Uterus (tissue), 3 donors: ENCODE measurements at regions not wholly inside any gene's neighbourhood (a gene's known extent, or its start where the extent isn't known, plus 50 kb on each side); places are given as distances from the start of the nearest gene placed in this dataset.

Experiments
- DNase-seq, 2 donors: peaks; one replicate each; pipeline ENCODE4 v3.0.0-alpha.2; 2019 to 2020
- H3K27ac ChIP-seq, 2 donors: fragments of 200-600 bp; sonication (generic); 1 replicate in 1 of 2; 2 replicates in 1 of 2; pipeline ENCODE4 v1.5.1; 2016 to 2018
- H3K27me3 ChIP-seq, 2 donors: fragments of 200-600 bp; sonication (generic); one replicate each; pipeline ENCODE4 v1.5.1; 2018 to 2019; ENCODE audit warnings: control low read depth in 1 of 2
- H3K36me3 ChIP-seq, 2 donors: fragments of 200-600 bp; sonication (generic); one replicate each; pipeline ENCODE4 v1.5.1; 2019; ENCODE audit warnings: control low read depth in 1 of 2
- H3K4me1 ChIP-seq, 2 donors: fragments of 200-600 bp; sonication (generic); one replicate each; pipeline ENCODE4 v1.5.1; 2018 to 2019; ENCODE audit warnings: control low read depth in 1 of 2
- H3K4me3 ChIP-seq, 2 donors: fragments of 200-600 bp; sonication (generic); 1 replicate in 1 of 2; 2 replicates in 1 of 2; pipeline ENCODE4 v1.5.1; 2018 to 2019; ENCODE audit warnings: mild to moderate bottlenecking in 1 of 2
- H3K9me3 ChIP-seq, 2 donors: fragments of 200-600 bp; sonication (generic); one replicate each; pipeline ENCODE4 v1.5.1; 2019; ENCODE audit warnings: control low read depth in 1 of 2
- CTCF ChIP-seq, 4 experiments: fragments of 200-600 bp in 2 of 4; fragments of 450-650 bp in 2 of 4; sonication (generic) in 2 of 4; IDR thresholded peaks; one replicate each; pipeline ENCODE4 v1.5.1; 2016 to 2019; ENCODE audit warnings: antibody characterized with exemption in 4 of 4, mild to moderate bottlenecking in 2 of 4, moderate library complexity in 1 of 4
- POLR2A ChIP-seq, 2 donors: fragments of 450-650 bp; IDR thresholded peaks; one replicate each; pipeline ENCODE4 v1.6.1; 2016; ENCODE audit warnings: antibody characterized with exemption in 2 of 2, mild to moderate bottlenecking in 1 of 2, moderate library complexity in 1 of 2
- intact Hi-C: fragments of 100-400 bp; cut with DNase I; formaldehyde crosslinking; loops from one replicate; pipeline ENCODE4 v1.15.1; 2023; ENCODE audit warnings: low total_unique reads
- donor health status: DM: yes; HTN: yes; CAD: no.

DNA sequence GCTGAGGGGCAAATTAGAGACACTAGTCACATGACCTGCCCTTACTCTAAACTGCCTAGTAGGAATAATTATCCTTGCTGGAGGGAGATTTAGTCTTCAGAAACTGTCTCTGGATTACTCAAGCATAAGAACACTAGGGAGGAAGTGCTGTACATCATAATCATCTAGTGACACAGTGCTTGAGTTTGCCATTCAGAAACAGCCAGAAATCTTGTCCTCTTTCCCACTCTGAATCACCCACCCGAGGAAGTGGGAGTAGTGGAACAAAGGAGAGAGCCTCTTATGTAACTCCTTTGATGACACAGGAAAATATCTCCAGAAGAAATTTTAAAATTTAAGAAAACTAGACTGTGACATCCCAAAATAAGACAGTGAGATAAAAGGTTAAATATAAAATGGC lies 69.3 kb upstream of the PCDH19 start:
- intact Hi-C loops: no loop called here
- Histone ChIP-seq H3K4me1 (no peaks in the 10 kb centered on the region), H3K27me3 (no peaks in the 10 kb centered on the region), H3K9me3 (no peaks in the 10 kb centered on the region), H3K4me3 (no peak overlapping the region), H3K36me3 (no peaks in the 10 kb centered on the region), H3K27ac (no peak overlapping the region)
- DNase-seq: no peak
- TF ChIP-seq CTCF (IDR thresholded peaks at IDR 0.05) (no peak), POLR2A (IDR thresholded peaks at IDR 0.05) (no peak)

DNA sequence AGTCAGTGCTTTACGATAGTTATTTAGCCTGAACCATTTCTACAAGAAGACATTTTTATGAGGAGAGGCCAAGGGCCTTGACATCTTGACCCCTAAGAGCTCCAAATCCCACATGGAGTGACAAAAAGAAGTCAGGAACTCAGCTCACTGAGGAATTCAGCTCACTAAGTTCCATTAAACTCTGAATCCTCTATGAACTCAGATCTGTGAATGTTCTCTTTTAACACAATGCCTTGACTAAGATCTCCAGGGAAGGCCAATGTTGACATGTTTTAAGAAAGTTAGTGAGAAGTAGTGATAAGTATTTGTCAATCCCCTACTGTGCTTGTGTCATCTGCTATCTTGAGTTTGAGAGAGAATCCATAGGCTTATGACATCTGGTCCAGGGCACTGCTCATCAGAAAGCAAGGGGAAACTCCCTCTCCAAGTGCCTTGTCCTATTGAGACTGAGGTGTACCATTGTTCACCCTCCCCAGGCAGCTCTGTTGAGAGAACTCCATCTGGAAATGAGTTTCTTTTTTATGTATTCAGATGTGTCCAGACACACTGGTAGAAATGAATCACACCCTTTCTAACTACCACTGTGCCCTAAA lies 68.7 kb upstream of the PCDH19 start:
- Histone ChIP-seq H3K4me1 (no peaks in the 10 kb centered on the region), H3K36me3 (no peaks in the 10 kb centered on the region), H3K4me3 (no peak overlapping the region), H3K9me3 (no peaks in the 10 kb centered on the region), H3K27me3 (no peaks in the 10 kb centered on the region), H3K27ac (no peak overlapping the region)
- DNase-seq: no peak
- TF ChIP-seq CTCF (IDR thresholded peaks at IDR 0.05): no peak
- no peak for TF ChIP-seq POLR2A (IDR thresholded peaks at IDR 0.05)
- intact Hi-C loops: no loop called here

GRCh38 chrX:100477958-100478357 lies 67.9 kb upstream of the PCDH19 start:
- Histone ChIP-seq H3K4me1 (no peaks in the 10 kb centered on the region), H3K27ac (no peak overlapping the region), H3K9me3 (no peaks in the 10 kb centered on the region), H3K36me3 (no peaks in the 10 kb centered on the region), H3K4me3 (no peak overlapping the region), H3K27me3 (no peaks in the 10 kb centered on the region)
- intact Hi-C loops: no loop called here
- no peak for TF ChIP-seq CTCF (IDR thresholded peaks at IDR 0.05)
- TF ChIP-seq POLR2A (IDR thresholded peaks at IDR 0.05): no peak
- no peak for DNase-seq

GRCh38 chrX:100477467-100477866 lies 67.4 kb upstream of the PCDH19 start:
- H3K27me3 ChIP-seq: peaks cover 0 to 4% of the 10 kb centered on the region in 2 donors
- no peak overlapping the region for H3K4me3 ChIP-seq
- intact Hi-C loops: no loop called here
- DNase-seq: no peak
- H3K4me1 ChIP-seq: no peaks in the 10 kb centered on the region
- no peak overlapping the region for H3K27ac ChIP-seq
- H3K36me3 ChIP-seq: no peaks in the 10 kb centered on the region
- no peaks in the 10 kb centered on the region for H3K9me3 ChIP-seq
- TF ChIP-seq CTCF (IDR thresholded peaks at IDR 0.05) (no peak), POLR2A (IDR thresholded peaks at IDR 0.05) (no peak)
